HL-60 (cell line): ENCODE measurements at regions not wholly inside any gene's neighbourhood (a gene's known extent, or its start where the extent isn't known, plus 50 kb on each side); places are given as distances from the start of the nearest gene placed in this dataset.

Experiments used
- DNase-seq, 2 experiments: peaks; one replicate each; pipeline ENCODE4 v3.0.0-alpha.2; 2010 to 2020; ENCODE audit warnings: low read depth in 1 of 2, low spot score in 1 of 2
- H3K27ac ChIP-seq: fragments of 250-450 bp; sonication (Bioruptor Pico); replicated peaks from 2 replicates; pipeline ENCODE4 v1.5.1; 2020; ENCODE audit warnings: mild to moderate bottlenecking, moderate library complexity
- H3K27me3 ChIP-seq: fragments of 250-450 bp; sonication (Bioruptor Pico); 2 replicates; pipeline ENCODE4 v1.5.1; 2021; ENCODE audit warnings: mild to moderate bottlenecking, moderate library complexity; ENCODE audit not compliant: insufficient read depth, poor library complexity, severe bottlenecking
- H3K4me3 ChIP-seq: replicated peaks from 2 replicates; pipeline ENCODE4 v1.5.1; 2011; ENCODE audit warnings: mild to moderate bottlenecking, control low read depth, low read length; ENCODE audit not compliant: insufficient read depth
- CTCF ChIP-seq: IDR thresholded peaks from one replicate; pipeline ENCODE4 v1.5.1; 2011; ENCODE audit warnings: low read length, control low read depth, inconsistent platforms; ENCODE audit not compliant: insufficient read depth
- GABPA ChIP-seq: IDR thresholded peaks from 2 replicates; pipeline ENCODE4 v1.6.1; 2012; ENCODE audit warnings: low read depth
- POLR2AphosphoS5 ChIP-seq: IDR thresholded peaks from 2 replicates; pipeline ENCODE4 v1.6.1; 2012; ENCODE audit warnings: low read depth
- REST ChIP-seq: IDR thresholded peaks from 2 replicates; pipeline ENCODE4 v1.6.1; 2012; ENCODE audit warnings: low read depth; ENCODE audit not compliant: insufficient replicate concordance
- SPI1 ChIP-seq: IDR thresholded peaks from 2 replicates; pipeline ENCODE4 v1.6.1; 2012; ENCODE audit warnings: low read depth, mild to moderate bottlenecking, borderline replicate concordance

GRCh38 chr18:39039813-39040212, 1474.2 kb upstream of the CELF4 start:
- DNase-seq = no peak
- TF ChIP-seq REST (no peak), CTCF (no peak), SPI1 (no peak), GABPA (no peak), POLR2AphosphoS5 (no peak)
- Histone ChIP-seq H3K27ac (no peak overlapping the region), H3K4me3 (no peak overlapping the region), H3K27me3 (no peaks in the 10 kb centered on the region)

GRCh38 chr18:39037925-39038324, 1472.3 kb upstream of the CELF4 start:
- Histone ChIP-seq H3K4me3 (no peak overlapping the region), H3K27me3 (no peaks in the 10 kb centered on the region), H3K27ac (no peak overlapping the region)
- no peak for DNase-seq
- TF ChIP-seq POLR2AphosphoS5 = no peak
- no peak for TF ChIP-seq SPI1
- TF ChIP-seq GABPA = no peak

- Histone ChIP-seq H3K27ac (no peak overlapping the region), H3K4me3 (no peak overlapping the region), H3K27me3 (no peaks in the 10 kb centered on the region)
- no peak for DNase-seq
- TF ChIP-seq SPI1 (no peak), CTCF (no peak), GABPA (no peak), REST (no peak), POLR2AphosphoS5 (no peak)
Observed at GRCh38 chr18:39033312-39033711, 1467.7 kb upstream of the CELF4 start.

- Histone ChIP-seq H3K4me3 (no peak overlapping the region), H3K27me3 (no peaks in the 10 kb centered on the region), H3K27ac (no peak overlapping the region)
- TF ChIP-seq REST (no peak), SPI1 (no peak), POLR2AphosphoS5 (no peak), GABPA (no peak), CTCF (no peak)
- no peak for DNase-seq
Observed at GRCh38 chr18:39031647-39032046, 1466.0 kb upstream of the CELF4 start.
